Ovary (tissue), 3 donors: ENCODE measurements at regions not wholly inside any gene's neighbourhood (a gene's known extent, or its start where the extent isn't known, plus 50 kb on each side); places are given as distances from the start of the nearest gene placed in this dataset.

Experiments used
- CTCF ChIP-seq, 3 donors: fragments of 450-650 bp in 2 of 3; fragments of 200-600 bp in 1 of 3; IDR thresholded peaks; one replicate each; pipeline versions ENCODE4 v1.5.1 to v1.8.0; 2016 to 2022; ENCODE audit warnings: antibody characterized with exemption in 3 of 3, mild to moderate bottlenecking in 1 of 3
- EP300 ChIP-seq: sonication (generic); formaldehyde crosslinking; IDR thresholded peaks from one replicate; pipeline ENCODE4 v1.6.1; 2017; ENCODE audit warnings: antibody characterized with exemption
- donor health status: DM: no; HTN: no; CAD: no.

GRCh38 chr17:12388226-12388625 lies 277.5 kb upstream of the MYOCD start:
- TF ChIP-seq CTCF (IDR thresholded peaks at IDR 0.05) (no peak), EP300 (no peak)
